ENCODE measurements at regions not wholly inside any gene's neighbourhood (a gene's known extent, or its start where the extent isn't known, plus 50 kb on each side); places are given as distances from the start of the nearest gene placed in this dataset.

DNA sequence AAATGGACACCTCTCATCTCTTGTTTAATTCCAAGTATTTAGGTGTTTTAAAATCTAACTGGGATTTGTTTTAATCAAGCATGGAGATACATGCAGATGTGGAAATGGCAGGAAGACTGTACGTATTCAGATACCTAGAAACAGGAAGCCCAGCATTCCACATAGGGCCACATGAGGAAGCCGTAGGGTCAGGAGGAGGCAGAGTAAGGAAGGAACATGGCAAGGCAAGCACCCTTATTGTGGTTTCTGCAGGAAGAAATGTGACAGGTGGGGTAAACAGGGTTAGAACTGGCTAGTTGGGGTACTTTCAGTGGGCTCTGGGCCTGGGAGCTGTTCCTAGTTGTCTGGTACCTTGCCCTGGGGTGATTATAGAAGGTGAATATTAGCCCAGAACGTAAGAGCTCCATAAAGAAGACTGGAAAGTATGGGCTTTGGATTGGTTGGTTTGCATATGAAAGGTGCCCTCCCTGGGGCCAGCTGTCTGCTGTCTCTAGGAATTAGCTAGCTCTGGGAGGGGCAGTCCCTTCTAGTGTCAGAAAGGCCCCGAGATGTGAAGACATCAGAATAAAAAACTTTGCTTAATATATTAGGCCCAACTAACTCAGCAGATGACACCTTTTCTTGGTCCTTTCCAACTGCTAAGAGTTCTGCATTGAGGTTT is 107.7 kb upstream of the CADPS start:
- DNase-seq: no peak

- DNase-seq: no peak
These were observed 110.8 kb upstream of the CADPS start for GRCh38 chr3:62986061-62986460.

GRCh38 chr3:62987721-62988120 is 112.5 kb upstream of the CADPS start:
- DNase-seq: no peak

DNA sequence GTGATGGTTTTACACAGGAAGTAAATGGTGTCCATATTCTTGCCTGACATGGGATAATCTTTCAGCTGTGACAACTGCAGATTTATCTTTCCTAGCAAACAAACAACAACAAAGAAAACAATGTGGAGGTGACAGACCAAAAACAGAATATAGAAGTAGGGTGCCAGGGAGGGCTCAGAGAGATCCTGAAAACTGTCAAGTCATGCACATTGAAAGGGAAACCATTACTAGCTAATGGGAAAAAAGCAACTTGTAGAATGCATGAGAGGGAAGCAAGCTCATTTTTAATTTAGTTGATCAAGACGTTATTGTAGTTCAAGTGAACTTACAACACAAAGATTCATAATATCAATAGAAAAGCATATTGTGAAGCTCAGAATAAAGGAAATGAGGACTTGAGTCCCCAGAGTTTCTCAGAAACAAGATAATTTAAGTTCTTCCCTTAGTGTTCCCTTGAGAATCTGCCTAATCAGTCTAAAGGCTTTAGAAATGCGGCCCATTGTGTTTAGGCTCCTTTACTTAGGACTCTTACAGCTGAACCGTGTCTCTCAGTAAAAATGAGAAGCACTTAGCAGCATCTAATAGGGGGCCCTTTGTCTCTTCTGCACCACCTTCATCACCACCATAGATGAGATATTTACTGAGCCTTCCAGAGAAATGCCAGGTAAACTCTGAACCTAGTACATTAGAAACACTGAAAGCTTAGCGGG is 115.6 kb upstream of the CADPS start:
- DNase-seq: no peak

DNA sequence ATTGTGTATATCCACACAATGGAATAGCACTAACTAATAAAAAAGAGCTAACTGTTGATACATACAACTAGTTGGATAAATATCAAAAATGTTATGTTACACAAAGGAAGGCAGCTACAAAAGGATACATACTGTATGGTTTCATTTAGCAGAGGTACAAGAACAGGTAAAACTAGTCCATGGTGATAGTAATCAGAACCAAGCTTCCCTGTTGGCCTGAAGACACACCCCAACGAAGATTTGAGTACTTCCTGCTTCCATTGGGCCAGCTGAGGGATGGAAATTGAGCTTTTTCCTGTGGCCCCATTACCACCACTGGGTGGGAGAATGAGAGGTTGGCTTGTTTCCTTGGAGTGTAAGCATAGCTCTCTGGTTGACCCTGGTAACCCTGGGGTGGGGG is 117.3 kb upstream of the CADPS start:
- no peak for DNase-seq

DNA sequence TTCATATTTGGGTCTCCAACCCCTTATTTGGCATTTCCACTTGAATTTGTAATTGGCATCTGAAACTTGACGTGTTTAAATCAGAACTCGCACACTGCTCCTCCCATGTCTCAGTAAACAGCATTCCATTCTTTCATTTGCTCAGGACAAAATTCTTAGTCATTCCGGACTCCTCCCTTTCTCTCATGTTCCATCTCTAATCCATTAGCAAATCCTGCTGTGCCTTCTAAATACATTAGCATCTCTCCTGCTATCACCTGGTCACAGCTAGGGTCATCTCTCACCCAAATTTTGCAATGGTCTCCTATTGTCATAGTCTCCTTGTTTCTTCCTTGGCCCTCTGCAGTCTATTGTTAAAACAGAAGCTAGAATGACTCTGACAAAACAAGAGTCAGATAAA is 119.9 kb upstream of the CADPS start:
- no peak for DNase-seq

DNA sequence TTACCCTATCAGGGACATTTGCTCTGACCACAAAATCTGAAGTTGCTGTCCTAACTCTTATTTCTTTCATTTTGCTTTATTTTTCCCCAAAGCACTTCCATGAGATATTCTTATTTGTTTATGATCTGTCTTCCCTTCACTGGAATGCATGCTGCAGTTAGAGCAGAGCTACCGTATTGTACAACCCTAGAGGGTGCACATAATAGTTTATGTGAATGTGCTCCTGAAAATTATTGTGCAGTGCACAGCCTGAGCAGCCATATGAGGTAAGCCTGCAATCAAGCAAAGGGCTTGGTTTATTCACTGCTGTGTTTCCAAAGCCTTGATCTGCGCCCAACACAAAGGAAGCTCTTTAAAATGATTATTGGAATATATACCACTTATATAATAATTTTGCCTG is 120.3 kb upstream of the CADPS start:
- no peak for DNase-seq

DNA sequence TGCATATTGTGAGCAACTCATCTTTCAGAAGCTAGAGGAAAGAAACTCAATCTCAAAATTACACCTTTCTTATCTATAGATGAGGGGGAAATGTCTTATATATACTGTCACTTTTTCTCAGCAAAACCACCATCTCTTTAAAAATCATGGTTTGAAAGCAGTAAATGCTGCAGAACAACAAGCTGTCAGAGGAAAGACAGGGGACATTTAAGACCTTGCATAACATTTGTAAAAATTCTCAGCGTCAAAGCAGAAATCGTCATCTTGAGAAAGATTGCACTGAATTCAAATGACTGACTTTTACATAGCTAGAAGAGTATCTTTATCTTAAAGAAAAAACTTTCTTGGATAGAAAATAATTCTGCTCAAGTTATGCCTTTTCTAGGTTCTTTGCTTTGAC is 122.2 kb upstream of the CADPS start:
- DNase-seq: no peak

DNA sequence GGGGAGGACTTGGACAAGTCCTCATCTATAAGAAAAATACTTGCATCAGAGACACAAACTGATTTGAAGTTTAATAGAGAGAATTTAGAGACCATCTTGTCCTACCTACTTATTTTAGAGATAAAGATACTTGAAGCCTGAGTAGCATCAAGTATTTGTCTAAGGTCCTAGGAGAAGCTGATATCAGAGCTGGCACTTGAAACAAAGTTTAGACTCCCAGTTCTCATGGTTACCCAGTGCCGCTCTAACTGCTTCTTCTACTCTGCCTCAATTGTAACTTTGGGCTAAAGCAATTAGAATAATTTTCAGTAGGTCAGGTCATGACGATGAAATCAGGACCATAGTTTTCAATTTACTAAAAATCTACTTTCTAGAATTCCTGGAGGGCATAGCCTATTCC is 123.9 kb upstream of the CADPS start:
- DNase-seq: no peak

- DNase-seq: no peak
These were observed 124.6 kb upstream of the CADPS start for GRCh38 chr3:62999791-63000190.

- no peak for DNase-seq
These were observed 129.2 kb upstream of the CADPS start for GRCh38 chr3:63004448-63004847.

GRCh38 chr3:63015614-63016309 is 140.5 kb upstream of the CADPS start:
- DNase-seq: no peak

DNA sequence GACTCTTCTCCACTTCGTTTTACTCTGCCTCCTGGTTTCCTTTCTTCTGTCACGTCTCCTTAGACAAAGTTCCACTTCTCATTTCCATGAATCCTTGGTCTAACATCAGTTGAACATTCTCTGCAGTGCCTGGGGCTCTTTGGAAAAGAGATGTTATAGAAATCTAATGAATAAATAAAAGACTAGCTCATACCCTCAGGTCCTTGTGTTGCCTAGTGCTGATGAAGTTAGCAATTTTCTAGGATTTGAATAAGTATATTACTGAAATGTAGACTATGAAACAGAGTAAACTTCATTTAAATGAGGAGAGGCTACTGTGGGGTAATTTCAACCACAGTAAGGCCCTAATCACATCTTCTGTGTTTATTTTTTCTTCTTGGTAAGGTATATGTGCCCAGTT is 146.9 kb upstream of the CADPS start:
- DNase-seq: no peak

GRCh38 chr3:63026722-63027121 is 151.5 kb upstream of the CADPS start:
- DNase-seq: no peak

DNA sequence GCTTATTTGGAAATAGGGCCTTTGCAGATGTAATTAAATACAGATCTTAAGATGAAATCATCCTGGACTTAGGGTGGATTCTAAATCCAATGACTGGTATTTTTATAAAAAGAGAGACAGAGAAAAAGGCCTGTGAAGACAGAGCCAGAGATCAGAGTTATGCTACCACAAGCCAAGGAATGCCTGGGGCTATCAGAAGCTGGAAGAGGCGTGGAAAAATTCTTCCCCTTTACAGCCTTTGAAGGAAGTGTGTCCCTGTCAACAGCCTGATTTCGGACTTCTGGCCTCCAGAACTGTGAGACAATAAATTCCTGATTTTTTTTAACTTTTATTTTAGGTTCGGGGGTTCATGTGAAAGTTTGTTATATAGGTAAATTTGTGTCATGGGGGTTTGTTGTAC is 154.1 kb upstream of the CADPS start:
- DNase-seq: no peak

- no peak for DNase-seq
These were observed 154.7 kb upstream of the CADPS start for GRCh38 chr3:63029921-63030320.

DNA sequence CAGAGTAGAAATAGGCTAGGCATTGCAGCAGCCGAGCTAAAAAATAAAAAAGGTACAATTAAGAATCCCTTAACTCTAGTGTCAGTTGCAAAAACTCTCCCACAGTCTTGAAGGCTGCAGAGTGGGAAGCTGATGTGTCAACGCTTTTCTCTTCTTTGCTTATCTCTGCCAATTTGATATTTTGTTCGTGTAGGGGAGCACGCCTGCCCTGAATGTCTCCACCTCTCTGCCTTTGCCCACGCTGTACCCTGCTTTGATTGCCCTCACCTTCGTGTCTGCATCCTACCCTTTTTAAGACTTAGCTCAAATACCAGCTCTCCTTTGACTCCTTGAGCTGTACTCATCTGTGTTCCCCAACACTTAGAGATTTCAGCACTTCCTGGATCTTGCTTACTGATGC is 155.4 kb upstream of the CADPS start:
- no peak for DNase-seq

DNA sequence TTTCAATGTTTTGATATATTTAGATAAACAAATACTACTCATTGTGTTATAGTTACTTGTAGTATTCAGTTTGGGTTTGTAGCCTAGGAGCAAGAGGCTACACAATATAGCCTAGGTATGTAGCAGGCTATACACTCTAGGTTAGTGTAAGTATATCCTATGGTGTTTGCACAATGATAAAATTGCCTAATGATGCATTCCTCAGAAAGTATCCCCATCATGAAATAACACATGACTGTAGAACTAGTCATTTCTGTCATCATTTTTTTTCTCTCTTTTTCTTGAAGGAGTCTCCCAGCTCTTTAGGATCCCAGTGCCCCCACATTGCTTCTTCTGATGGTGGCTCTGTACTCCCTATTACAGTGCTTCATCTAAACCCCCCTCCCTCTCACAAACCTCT is 157.7 kb upstream of the CADPS start:
- no peak for DNase-seq

GRCh38 chr3:63034101-63034500 is 158.9 kb upstream of the CADPS start:
- DNase-seq: no peak

GRCh38 chr3:63037116-63037515 is 161.9 kb upstream of the CADPS start:
- no peak for DNase-seq

DNA sequence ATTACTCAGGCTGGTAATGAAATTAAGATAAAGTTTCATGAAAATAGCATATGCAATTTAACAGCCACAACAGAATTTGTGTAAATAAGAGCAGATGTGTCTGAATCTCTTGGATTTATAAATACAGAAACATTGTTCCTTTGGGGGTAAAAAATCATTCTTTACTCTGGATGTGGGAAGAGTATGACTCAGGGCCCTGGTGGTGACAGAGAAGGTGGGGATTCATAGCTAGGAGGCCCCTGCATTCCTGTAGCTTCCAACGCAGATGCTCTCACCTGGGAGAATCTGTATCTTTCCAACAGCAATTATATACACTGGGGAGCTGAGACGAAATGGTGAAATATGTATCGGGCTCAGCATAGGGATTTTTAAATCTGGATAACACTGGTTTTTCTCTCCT is 167.6 kb upstream of the CADPS start:
- DNase-seq: no peak

- no peak for DNase-seq
These were observed 168.4 kb upstream of the CADPS start for GRCh38 chr3:63043631-63044030.

GRCh38 chr3:63046152-63046551 is 170.9 kb upstream of the CADPS start:
- no peak for DNase-seq

- DNase-seq: no peak
These were observed 171.4 kb upstream of the CADPS start for GRCh38 chr3:63046580-63046979.
